ENCODE measurements at regions not wholly inside any gene's neighbourhood (a gene's known extent, or its start where the extent isn't known, plus 50 kb on each side); places are given as distances from the start of the nearest gene placed in this dataset.

- no peak for TF ChIP-seq CTCF (IDR thresholded peaks at IDR 0.05 in 4 of 5, conservative IDR thresholded peaks at IDR 0.05 in 1 of 5)
- no peak for TF ChIP-seq POLR2A (IDR thresholded peaks at IDR 0.05)
Observed at GRCh38 chr2:118591223-118591622, 256.2 kb downstream of the EN1 start.
